ENCODE measurements at regions not wholly inside any gene's neighbourhood (a gene's known extent, or its start where the extent isn't known, plus 50 kb on each side); places are given as distances from the start of the nearest gene placed in this dataset.
A peak's percentile ranks its signal among the peaks of the same experiment; 100 is the strongest.
"Not testable (repeated sequence)": the region's sequence is repeated elsewhere in the genome, so short reads cannot be mapped to it uniquely, and the experiment has no call there.

DNA sequence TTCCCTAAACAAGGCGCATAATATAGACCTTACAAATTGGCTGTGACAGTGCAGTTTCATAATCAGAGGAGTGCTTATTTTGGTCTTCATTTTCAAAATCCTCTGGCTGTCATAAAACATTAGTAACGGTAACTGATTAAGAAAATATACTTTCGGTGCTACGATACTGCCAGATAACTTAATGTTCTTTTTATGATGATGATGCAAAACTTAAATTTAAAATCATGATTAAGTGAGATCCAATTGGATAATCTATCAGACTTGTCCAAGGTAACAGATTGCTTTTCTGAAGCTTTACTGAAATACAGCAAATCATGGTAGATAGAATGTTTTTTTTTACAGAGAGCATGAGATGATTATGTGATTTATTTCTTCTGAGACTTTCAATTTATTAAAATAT, 364.2 kb upstream of the CNTN3 start:
- DNase-seq (no peak), ATAC-seq (no peak)
- Histone ChIP-seq H3K4me3 (ENCODE audit: low read length) (no peak overlapping the region), H3K27me3 (ENCODE audit: control insufficient read depth, insufficient read depth) (no peaks in the 10 kb centered on the region), H3K4me1 (ENCODE audit: control insufficient read depth, insufficient read depth, low read length) (no peaks in the 10 kb centered on the region), H3K27ac (ENCODE audit: low read length) (no peak overlapping the region), H3K9me3 (ENCODE audit: control insufficient read depth, low read length) (no peaks in the 10 kb centered on the region)
- intact Hi-C loops (cut with DNase I), result no loop called here
- 88% methylated on average over 4 of the region's 4 CpGs for WGBS

- DNase-seq, result peak in 1 of 3 donors; percentile 38
- H3K27ac ChIP-seq (ENCODE audit: low read length); ATAC-seq; H3K4me1 ChIP-seq (ENCODE audit: control insufficient read depth, insufficient read depth, low read length); H3K27me3 ChIP-seq (ENCODE audit: control insufficient read depth, insufficient read depth); H3K9me3 ChIP-seq (ENCODE audit: control insufficient read depth, low read length); H3K4me3 ChIP-seq (ENCODE audit: low read length); intact Hi-C loops (cut with DNase I): not testable (repeated sequence)
- 94% methylated on average over 34 of the region's 34 CpGs for WGBS
Measured at GRCh38 chr3:74985028-74985904, 370.8 kb upstream of the CNTN3 start.

- ATAC-seq (no peak), DNase-seq (no peak)
- intact Hi-C loops (cut with DNase I), result no loop called here
- Histone ChIP-seq H3K4me3 (ENCODE audit: low read length) (no peak overlapping the region), H3K27ac (ENCODE audit: low read length) (no peak overlapping the region), H3K27me3 (ENCODE audit: control insufficient read depth, insufficient read depth) (no peaks in the 10 kb centered on the region), H3K9me3 (ENCODE audit: control insufficient read depth, low read length) (no peaks in the 10 kb centered on the region), H3K4me1 (ENCODE audit: control insufficient read depth, insufficient read depth, low read length) (no peaks in the 10 kb centered on the region)
- whole genome bisulfite sequencing, result 41% methylated on average over 3 of the region's 3 CpGs
Measured at GRCh38 chr3:74988095-74988494, 373.6 kb upstream of the CNTN3 start.

DNA sequence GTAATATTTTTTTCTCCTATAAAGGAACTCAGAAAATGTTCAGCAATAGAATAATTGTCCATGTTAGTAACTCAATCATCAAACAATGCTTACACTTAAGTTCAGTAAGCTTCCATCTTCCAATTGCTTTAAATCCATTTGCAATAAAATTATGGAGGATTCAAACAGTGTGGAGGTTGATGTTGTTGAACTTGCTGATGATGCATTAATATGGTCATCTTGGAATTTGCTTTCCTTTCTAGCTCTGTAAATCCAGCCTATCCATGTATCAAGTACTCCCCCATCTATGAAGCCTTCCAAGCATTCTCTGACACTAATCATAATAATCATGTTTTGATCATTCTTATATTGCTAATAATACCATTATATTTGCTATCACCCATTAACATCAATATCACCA, 378.4 kb upstream of the CNTN3 start:
- no peaks in the 10 kb centered on the region for H3K9me3 ChIP-seq (ENCODE audit: control insufficient read depth, low read length)
- H3K4me1 ChIP-seq (ENCODE audit: control insufficient read depth, insufficient read depth, low read length), result no peaks in the 10 kb centered on the region
- ATAC-seq (no peak), DNase-seq (no peak)
- no peak overlapping the region for H3K4me3 ChIP-seq (ENCODE audit: low read length)
- intact Hi-C loops (cut with DNase I), result no loop called here
- no peak overlapping the region for H3K27ac ChIP-seq (ENCODE audit: low read length)
- H3K27me3 ChIP-seq (ENCODE audit: control insufficient read depth, insufficient read depth), result no peaks in the 10 kb centered on the region

DNA sequence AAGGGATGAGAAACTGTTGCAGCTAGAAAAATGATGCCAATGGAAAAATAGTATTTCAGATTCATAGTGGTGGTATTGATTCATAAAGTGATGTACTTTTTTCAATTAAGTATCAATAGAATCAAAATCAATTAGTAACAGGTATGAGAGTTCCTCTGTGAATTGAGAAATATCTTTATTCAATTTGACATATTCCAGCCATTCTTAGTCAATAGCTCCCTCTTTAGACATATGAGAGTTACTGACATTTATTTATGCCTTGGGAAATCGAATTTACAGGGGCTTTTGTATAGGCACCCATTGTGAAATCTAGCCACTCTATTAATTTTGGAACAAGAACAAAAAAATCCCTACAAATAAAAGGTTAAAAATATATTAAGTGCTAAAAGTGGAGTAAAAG, 386.9 kb upstream of the CNTN3 start:
- Histone ChIP-seq H3K27ac (ENCODE audit: low read length) (no peak overlapping the region), H3K4me3 (ENCODE audit: low read length) (no peak overlapping the region), H3K4me1 (ENCODE audit: control insufficient read depth, insufficient read depth, low read length) (no peaks in the 10 kb centered on the region), H3K9me3 (ENCODE audit: control insufficient read depth, low read length) (no peaks in the 10 kb centered on the region), H3K27me3 (ENCODE audit: control insufficient read depth, insufficient read depth) (no peaks in the 10 kb centered on the region)
- intact Hi-C loops (cut with DNase I), result no loop called here
- DNase-seq (no peak), ATAC-seq (no peak)
- WGBS, result 5% methylated on average over 1 of the region's 1 CpG

DNA sequence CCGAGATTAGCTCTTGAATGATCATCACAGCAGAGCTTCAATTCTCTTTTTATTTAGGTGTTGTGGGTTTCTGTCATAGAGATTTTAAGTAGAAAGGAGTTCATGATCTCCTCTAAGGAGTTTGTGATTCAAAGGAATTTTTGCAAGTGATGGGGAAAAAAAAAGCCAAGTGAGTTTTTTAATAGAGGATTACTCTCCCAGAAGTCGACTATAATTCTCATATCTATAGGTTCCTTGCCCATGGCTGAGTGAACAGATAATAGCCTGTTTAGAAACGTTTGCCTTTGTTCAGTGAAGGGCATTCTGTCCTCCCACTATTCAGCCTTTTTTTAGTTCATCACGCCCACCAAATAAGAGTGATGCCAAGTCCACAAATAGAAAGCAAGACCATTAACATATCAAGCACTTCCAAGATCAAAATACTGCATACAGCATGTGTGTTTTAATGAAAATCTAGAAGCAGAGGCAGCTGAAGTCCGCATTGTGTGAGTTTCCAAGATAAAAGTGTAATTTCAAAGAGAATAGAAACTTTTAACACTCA, 398.4 kb upstream of the CNTN3 start:
- Histone ChIP-seq H3K27ac (ENCODE audit: low read length) (no peak overlapping the region), H3K9me3 (ENCODE audit: control insufficient read depth, low read length) (no peaks in the 10 kb centered on the region), H3K27me3 (ENCODE audit: control insufficient read depth, insufficient read depth) (no peaks in the 10 kb centered on the region), H3K4me1 (ENCODE audit: control insufficient read depth, insufficient read depth, low read length) (no peaks in the 10 kb centered on the region), H3K4me3 (ENCODE audit: low read length) (no peak overlapping the region)
- no peak for DNase-seq
- ATAC-seq, result peak in 1 of 2 donors; percentile 22
- intact Hi-C loops (cut with DNase I), result no loop called here
- WGBS, result 31% methylated on average over 5 of the region's 5 CpGs

DNA sequence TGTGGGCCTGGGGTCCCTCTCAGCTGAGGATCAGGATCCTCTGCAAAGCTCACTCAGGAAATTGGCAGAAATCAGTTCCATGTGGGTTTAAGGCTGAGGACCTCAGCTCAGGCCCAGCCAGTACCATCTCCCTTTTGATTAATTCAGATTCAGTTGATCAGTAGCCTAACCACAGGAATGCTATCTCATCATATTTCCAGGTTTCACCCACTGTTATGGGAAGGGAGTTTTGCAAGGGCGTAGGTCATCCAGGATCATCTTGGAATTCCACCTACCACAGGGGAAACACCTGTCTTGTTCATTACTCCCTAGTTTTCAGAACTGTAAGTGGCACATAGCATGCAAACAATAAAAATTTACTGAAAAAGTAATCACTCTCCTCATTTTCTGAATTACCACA, 399.5 kb upstream of the CNTN3 start:
- no peak for DNase-seq
- 80% methylated on average over 1 of the region's 1 CpG for WGBS

DNA sequence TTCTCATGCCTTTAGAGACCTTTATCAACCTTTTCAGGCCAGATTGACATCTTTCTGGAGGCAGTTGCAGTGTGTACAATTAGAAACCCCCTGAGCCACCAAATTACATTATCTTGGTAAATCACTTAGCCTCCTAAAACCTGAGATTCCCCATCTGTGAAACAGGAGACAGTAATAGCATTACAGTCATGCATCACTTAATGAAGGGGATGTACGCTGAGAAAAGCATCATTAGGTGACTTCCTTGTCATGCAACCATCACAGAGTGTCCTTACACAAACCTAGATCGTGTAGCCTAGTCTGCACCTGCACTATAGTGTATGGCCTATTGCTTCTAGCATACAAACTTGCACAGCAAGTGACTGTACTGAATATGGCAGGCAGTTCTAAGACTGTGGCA, 400.8 kb upstream of the CNTN3 start:
- intact Hi-C loops (cut with DNase I), result no loop called here
- H3K4me3 ChIP-seq (ENCODE audit: low read length), result no peak overlapping the region

More for the DNA sequence above, 399.5 kb upstream of the CNTN3 start:
- intact Hi-C loops (cut with DNase I), result no loop called here
- H3K27me3 ChIP-seq (ENCODE audit: control insufficient read depth, insufficient read depth), result no peaks in the 10 kb centered on the region
- no peak overlapping the region for H3K4me3 ChIP-seq (ENCODE audit: low read length)
- H3K4me1 ChIP-seq (ENCODE audit: control insufficient read depth, insufficient read depth, low read length), result no peaks in the 10 kb centered on the region
- H3K9me3 ChIP-seq (ENCODE audit: control insufficient read depth, low read length), result no peaks in the 10 kb centered on the region
- no peak for ATAC-seq
- no peak overlapping the region for H3K27ac ChIP-seq (ENCODE audit: low read length)

GRCh38 chr3:75035146-75035545, 420.7 kb upstream of the CNTN3 start:
- intact Hi-C loops (cut with DNase I), result no loop called here
- Histone ChIP-seq H3K4me3 (ENCODE audit: low read length) (no peak overlapping the region), H3K9me3 (ENCODE audit: control insufficient read depth, low read length) (no peaks in the 10 kb centered on the region), H3K27ac (ENCODE audit: low read length) (no peak overlapping the region), H3K4me1 (ENCODE audit: control insufficient read depth, insufficient read depth, low read length) (no peaks in the 10 kb centered on the region), H3K27me3 (ENCODE audit: control insufficient read depth, insufficient read depth) (no peaks in the 10 kb centered on the region)
- no peak for ATAC-seq
- DNase-seq, result no peak

More for the DNA sequence above, 400.8 kb upstream of the CNTN3 start:
- H3K27ac ChIP-seq (ENCODE audit: low read length), result no peak overlapping the region
- H3K9me3 ChIP-seq (ENCODE audit: control insufficient read depth, low read length), result no peaks in the 10 kb centered on the region
- H3K4me1 ChIP-seq (ENCODE audit: control insufficient read depth, insufficient read depth, low read length), result no peaks in the 10 kb centered on the region
- DNase-seq (no peak), ATAC-seq (no peak)
- WGBS, result 70% methylated on average over 2 of the region's 2 CpGs
- no peaks in the 10 kb centered on the region for H3K27me3 ChIP-seq (ENCODE audit: control insufficient read depth, insufficient read depth)

- intact Hi-C loops (cut with DNase I), result no loop called here
- ATAC-seq (no peak), DNase-seq (no peak)
- H3K4me3 ChIP-seq (ENCODE audit: low read length), result no peak overlapping the region
- no peaks in the 10 kb centered on the region for H3K4me1 ChIP-seq (ENCODE audit: control insufficient read depth, insufficient read depth, low read length)
- no peaks in the 10 kb centered on the region for H3K9me3 ChIP-seq (ENCODE audit: control insufficient read depth, low read length)
- H3K27ac ChIP-seq (ENCODE audit: low read length), result no peak overlapping the region
- WGBS, result 97% methylated on average over 2 of the region's 2 CpGs
- no peaks in the 10 kb centered on the region for H3K27me3 ChIP-seq (ENCODE audit: control insufficient read depth, insufficient read depth)
Measured at GRCh38 chr3:75042941-75043340, 428.5 kb upstream of the CNTN3 start.

GRCh38 chr3:75048650-75049049, 434.2 kb upstream of the CNTN3 start:
- H3K9me3 ChIP-seq (ENCODE audit: control insufficient read depth, low read length), result no peaks in the 10 kb centered on the region
- DNase-seq, result no peak
- H3K4me1 ChIP-seq (ENCODE audit: control insufficient read depth, insufficient read depth, low read length), result no peaks in the 10 kb centered on the region
- 70% methylated on average over 3 of the region's 3 CpGs for WGBS
- no peak for ATAC-seq
- no peak overlapping the region for H3K4me3 ChIP-seq (ENCODE audit: low read length)
- intact Hi-C loops (cut with DNase I), result no loop called here
- no peak overlapping the region for H3K27ac ChIP-seq (ENCODE audit: low read length)
- H3K27me3 ChIP-seq (ENCODE audit: control insufficient read depth, insufficient read depth), result no peaks in the 10 kb centered on the region
